BLaER1 (cell line): ENCODE measurements at regions not wholly inside any gene's neighbourhood (a gene's known extent, or its start where the extent isn't known, plus 50 kb on each side); places are given as distances from the start of the nearest gene placed in this dataset.
A peak's percentile ranks its signal among the peaks of the same experiment; 100 is the strongest.

ENCODE experiments used
- H3K27ac ChIP-seq: shearing (Covaris generic); formaldehyde crosslinking; 2 replicates; pipeline ENCODE4 v1.8.1; 2022
- H3K27me3 ChIP-seq: shearing (Covaris generic); formaldehyde crosslinking; 2 replicates; pipeline ENCODE4 v1.8.1; 2022
- H3K36me3 ChIP-seq: shearing (Covaris generic); formaldehyde crosslinking; 2 replicates; pipeline ENCODE4 v1.8.1; 2022
- H3K4me1 ChIP-seq: shearing (Covaris generic); formaldehyde crosslinking; 2 replicates; pipeline ENCODE4 v1.8.1; 2022
- H3K4me2 ChIP-seq: shearing (Covaris generic); formaldehyde crosslinking; 2 replicates; pipeline ENCODE4 v1.8.1; 2022
- H3K4me3 ChIP-seq: shearing (Covaris generic); formaldehyde crosslinking; 2 replicates; pipeline ENCODE4 v1.8.1; 2022
- H3K9ac ChIP-seq: shearing (Covaris generic); formaldehyde crosslinking; 2 replicates; pipeline ENCODE4 v1.8.1; 2022
- H3K9me3 ChIP-seq: shearing (Covaris generic); formaldehyde crosslinking; 2 replicates; pipeline ENCODE4 v1.8.1; 2022
- H4K20me1 ChIP-seq: shearing (Covaris generic); formaldehyde crosslinking; 2 replicates; pipeline ENCODE4 v1.8.1; 2022
- Cebpa-rat ChIP-seq: shearing (Covaris generic); IDR thresholded peaks from 2 replicates; pipeline ENCODE4 v1.8.1; 2022

DNA sequence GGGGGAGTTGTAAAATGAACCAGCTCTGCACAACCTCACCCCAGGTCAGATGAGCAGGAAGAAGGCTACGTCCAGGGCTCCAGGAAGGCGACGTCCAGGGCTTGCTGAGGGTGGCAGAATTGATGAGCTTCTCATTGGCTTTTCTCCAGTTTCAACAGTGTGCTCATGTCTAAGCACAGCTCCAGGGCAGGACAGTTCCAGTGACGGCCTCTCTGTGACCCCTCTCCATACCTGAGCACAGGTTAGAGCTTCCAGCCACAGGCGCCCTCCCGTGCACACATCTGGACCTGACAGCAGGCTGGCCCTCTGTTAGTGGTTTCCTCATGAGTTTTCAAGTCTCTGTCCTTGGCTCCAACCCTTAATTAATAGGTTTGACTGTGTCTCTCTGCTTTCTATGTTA lies 327.6 kb downstream of the ZNF516 start:
- no peak overlapping the region for H3K9ac ChIP-seq
- H3K4me2 ChIP-seq, result peak overlapping the region; percentile 21; the same call in 1 of the 2 replicates
- no peak overlapping the region for H3K27ac ChIP-seq
- peaks cover 3% of the 10 kb centered on the region; the same call in 1 of the 2 replicates for H3K9me3 ChIP-seq
- no peak overlapping the region for H3K4me3 ChIP-seq
- no peaks in the 10 kb centered on the region for H4K20me1 ChIP-seq
- no peaks in the 10 kb centered on the region for H3K36me3 ChIP-seq
- TF ChIP-seq Cebpa-rat, result no peak
- H3K4me1 ChIP-seq, result peaks cover 34% of the 10 kb centered on the region
- no peaks in the 10 kb centered on the region for H3K27me3 ChIP-seq

DNA sequence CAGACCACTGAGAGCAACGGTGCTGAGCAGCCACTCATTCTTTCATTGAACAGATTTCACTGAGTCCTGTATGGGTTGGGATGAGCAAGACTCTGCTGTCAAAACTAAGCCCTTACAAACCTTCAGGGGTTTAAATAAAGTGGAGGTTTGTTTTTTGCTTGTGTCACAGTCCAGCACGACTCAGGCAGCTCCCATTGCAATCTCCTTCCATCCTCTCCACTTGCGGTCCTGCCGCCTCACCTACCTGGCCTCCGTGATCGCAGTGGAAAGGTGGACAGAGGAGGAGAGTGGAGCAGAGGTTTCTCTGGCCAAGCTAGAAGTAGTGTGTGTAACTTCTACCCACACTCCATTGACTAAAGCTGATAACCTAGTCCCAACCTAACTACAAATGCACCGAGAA lies 332.2 kb downstream of the ZNF516 start:
- no peak for TF ChIP-seq Cebpa-rat
- Histone ChIP-seq H3K27ac (no peak overlapping the region), H3K9ac (no peak overlapping the region)

DNA sequence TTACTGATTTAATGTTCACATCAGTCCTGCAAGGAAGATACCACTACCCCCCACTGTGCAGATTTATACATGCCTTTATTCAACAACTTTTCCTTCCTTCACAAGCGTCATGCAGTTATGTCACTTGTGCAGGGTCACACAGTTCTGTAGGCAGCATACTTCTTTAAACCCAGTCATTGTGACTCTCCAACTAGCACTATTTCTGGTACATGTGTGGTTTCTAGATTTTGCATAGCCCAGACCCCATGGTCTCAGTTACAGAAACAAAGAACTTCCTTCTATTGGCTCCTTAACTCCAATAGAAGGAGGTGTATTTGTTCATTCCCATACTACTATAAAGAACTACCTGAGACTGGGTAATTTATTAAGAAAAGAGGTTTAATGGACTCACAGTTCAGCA lies 333.1 kb downstream of the ZNF516 start:
- no peaks in the 10 kb centered on the region for H3K36me3 ChIP-seq
- H3K9me3 ChIP-seq, result peaks cover 3% of the 10 kb centered on the region; the same call in 1 of the 2 replicates
- peaks cover 30% of the 10 kb centered on the region for H3K4me1 ChIP-seq
- no peak overlapping the region for H3K9ac ChIP-seq
- H3K27me3 ChIP-seq, result no peaks in the 10 kb centered on the region
- no peak overlapping the region for H3K4me3 ChIP-seq
- no peaks in the 10 kb centered on the region for H4K20me1 ChIP-seq
- no peak for TF ChIP-seq Cebpa-rat
- no peak overlapping the region for H3K27ac ChIP-seq
- H3K4me2 ChIP-seq, result peak overlapping the region; percentile 20; the same call in 1 of the 2 replicates

More for the DNA sequence above, 332.2 kb downstream of the ZNF516 start:
- no peak overlapping the region for H3K4me3 ChIP-seq
- H3K36me3 ChIP-seq, result no peaks in the 10 kb centered on the region
- no peaks in the 10 kb centered on the region for H4K20me1 ChIP-seq
- H3K27me3 ChIP-seq, result no peaks in the 10 kb centered on the region
- no peak overlapping the region for H3K4me2 ChIP-seq
- H3K4me1 ChIP-seq, result peaks cover 39% of the 10 kb centered on the region
- H3K9me3 ChIP-seq, result peaks cover 3% of the 10 kb centered on the region; the same call in 1 of the 2 replicates

DNA sequence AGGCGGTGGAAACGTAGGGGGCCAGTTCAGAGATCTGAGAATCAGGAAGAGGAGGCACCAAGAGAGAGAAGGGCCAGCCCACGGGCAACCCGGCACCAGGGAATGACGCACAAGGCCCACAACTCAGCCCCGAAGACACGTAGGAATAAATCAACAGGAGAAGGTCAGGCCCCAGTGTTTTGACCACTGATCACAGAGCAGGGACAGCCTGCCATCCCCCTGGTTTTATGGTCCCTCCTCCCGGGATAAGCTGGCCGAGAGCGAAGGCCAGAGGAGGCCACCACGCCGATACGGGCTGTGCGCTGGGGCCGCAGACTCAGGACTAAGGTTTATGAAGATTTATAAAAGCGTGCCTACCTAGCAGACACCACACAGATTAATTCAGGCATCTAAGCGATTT lies 341.4 kb downstream of the ZNF516 start:
- no peak overlapping the region for H3K27ac ChIP-seq
- H3K4me3 ChIP-seq, result no peak overlapping the region
- H3K9ac ChIP-seq, result no peak overlapping the region
- H4K20me1 ChIP-seq, result no peaks in the 10 kb centered on the region
- no peaks in the 10 kb centered on the region for H3K27me3 ChIP-seq
- H3K4me2 ChIP-seq, result no peak overlapping the region
- no peaks in the 10 kb centered on the region for H3K36me3 ChIP-seq
- H3K4me1 ChIP-seq, result peaks cover 18% of the 10 kb centered on the region
- TF ChIP-seq Cebpa-rat, result no peak
- no peaks in the 10 kb centered on the region for H3K9me3 ChIP-seq

DNA sequence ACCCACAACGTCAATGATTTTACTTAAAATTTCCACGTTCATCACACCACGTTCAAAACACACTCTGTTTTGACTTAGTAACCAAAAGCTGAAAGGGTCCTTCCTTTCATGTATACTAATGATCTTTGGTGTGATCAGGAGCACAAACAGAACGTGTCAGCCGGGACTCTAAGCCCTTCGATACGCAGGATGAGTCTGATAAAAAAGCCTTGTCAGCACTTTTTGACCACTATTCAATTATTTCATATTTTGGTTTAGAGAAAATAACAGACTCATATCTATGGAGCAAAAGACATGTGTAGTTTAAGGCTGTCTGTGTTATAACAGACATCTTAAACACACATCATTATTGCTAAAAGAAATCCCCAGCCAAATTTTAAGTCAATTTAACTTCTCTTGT lies 345.3 kb downstream of the ZNF516 start:
- no peak for TF ChIP-seq Cebpa-rat
- H3K4me2 ChIP-seq, result peak overlapping the region; percentile 22
- H3K27ac ChIP-seq, result no peak overlapping the region
- no peaks in the 10 kb centered on the region for H3K27me3 ChIP-seq
- peaks cover 22% of the 10 kb centered on the region for H3K4me1 ChIP-seq
- H3K4me3 ChIP-seq, result no peak overlapping the region
- no peak overlapping the region for H3K9ac ChIP-seq
- H4K20me1 ChIP-seq, result no peaks in the 10 kb centered on the region
- H3K9me3 ChIP-seq, result no peaks in the 10 kb centered on the region
- no peaks in the 10 kb centered on the region for H3K36me3 ChIP-seq

DNA sequence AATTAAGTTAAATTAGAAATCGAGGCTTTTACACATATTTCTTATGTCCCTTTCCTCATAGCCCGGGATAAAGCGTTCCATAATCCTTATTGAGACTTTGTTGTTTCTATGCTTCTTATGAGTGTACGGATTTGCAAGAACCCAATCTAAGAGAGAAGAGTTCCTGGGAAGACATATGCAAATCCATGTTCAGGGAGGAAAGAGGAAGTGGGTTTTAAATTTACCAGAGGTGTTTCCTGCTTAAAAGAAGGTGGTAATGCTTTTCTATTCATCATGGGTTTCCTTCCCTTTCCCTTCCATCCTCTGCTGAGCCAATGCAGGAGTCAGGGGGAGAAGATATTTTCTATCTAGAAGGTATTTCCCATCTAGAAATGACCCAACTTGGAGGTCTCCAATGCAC lies 345.8 kb downstream of the ZNF516 start:
- H3K4me3 ChIP-seq, result no peak overlapping the region
- H3K4me1 ChIP-seq, result peaks cover 22% of the 10 kb centered on the region
- TF ChIP-seq Cebpa-rat, result no peak
- H4K20me1 ChIP-seq, result no peaks in the 10 kb centered on the region
- peak overlapping the region; percentile 22 for H3K4me2 ChIP-seq
- no peaks in the 10 kb centered on the region for H3K27me3 ChIP-seq
- no peak overlapping the region for H3K9ac ChIP-seq
- no peaks in the 10 kb centered on the region for H3K36me3 ChIP-seq
- no peaks in the 10 kb centered on the region for H3K9me3 ChIP-seq
- H3K27ac ChIP-seq, result no peak overlapping the region

DNA sequence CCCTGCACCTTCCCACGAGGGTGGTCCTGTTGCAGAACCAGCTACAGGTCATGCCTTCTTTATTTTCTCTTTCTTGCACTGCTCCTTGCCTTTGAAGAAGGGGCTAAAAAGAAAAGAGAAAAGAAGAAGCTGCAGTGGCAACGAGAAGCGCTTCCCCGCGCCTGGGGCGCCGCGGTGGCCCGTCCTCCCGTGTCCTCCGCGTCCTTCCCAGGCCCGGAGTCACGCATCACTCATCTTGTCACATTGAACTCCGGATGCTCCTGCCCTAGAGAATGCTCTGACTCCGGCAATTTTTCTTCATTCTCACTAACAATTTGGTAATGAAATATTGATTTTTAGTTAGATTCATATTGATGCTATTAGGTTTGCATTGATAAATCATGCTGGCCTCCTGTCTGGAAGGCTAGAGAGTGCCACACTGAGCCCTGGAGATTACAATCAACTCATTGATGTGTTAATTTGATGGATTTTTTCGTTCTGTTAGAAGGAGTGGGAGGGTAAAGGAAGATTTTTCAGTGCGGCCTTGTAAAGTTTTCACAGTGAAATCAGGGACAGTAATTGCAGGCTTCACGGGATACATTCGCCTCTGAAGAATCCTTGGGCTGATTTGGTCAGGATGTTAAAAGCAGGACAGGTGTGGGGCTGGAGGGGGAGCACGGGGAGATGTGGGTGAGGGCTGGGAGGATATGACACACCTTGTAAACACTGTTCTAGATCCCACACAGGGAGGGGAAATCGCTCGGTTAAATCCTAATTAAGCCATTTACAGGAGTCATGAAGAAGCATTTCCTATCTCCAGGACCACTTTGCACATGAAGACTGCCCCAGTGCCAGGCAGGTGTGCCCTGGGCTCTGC lies 349.3 kb downstream of the ZNF516 start:
- Histone ChIP-seq H3K27ac (no peak overlapping the region), H3K4me1 (peaks cover 19% of the 10 kb centered on the region), H3K4me3 (no peak overlapping the region), H4K20me1 (no peaks in the 10 kb centered on the region), H3K9me3 (no peaks in the 10 kb centered on the region), H3K36me3 (no peaks in the 10 kb centered on the region), H3K9ac (no peak overlapping the region), H3K4me2 (no peak overlapping the region), H3K27me3 (no peaks in the 10 kb centered on the region)
- no peak for TF ChIP-seq Cebpa-rat

DNA sequence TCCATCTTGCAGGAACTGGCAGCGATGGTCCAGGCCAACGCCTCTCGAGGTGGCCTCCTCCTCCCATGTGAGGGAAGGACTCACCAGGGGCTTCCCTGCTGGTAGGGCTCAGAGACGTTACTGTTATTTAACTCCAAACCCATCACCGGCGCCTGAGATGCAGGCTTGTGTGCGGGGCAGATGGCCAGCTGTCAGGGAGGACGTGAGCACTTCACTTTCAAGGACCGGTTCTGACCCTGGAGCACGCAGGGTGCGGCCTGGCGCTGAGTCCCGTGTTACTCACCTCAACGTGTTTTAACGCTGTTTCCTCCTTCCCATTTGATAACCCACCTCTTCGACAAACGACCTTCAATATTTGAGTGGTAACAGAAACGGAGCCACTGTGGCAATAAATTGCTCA lies 350.2 kb downstream of the ZNF516 start:
- Histone ChIP-seq H3K9ac (no peak overlapping the region), H4K20me1 (no peaks in the 10 kb centered on the region), H3K9me3 (peaks cover 8% of the 10 kb centered on the region), H3K36me3 (no peaks in the 10 kb centered on the region), H3K4me3 (no peak overlapping the region), H3K27ac (no peak overlapping the region), H3K4me2 (no peak overlapping the region), H3K4me1 (peaks cover 15% of the 10 kb centered on the region), H3K27me3 (no peaks in the 10 kb centered on the region)
- no peak for TF ChIP-seq Cebpa-rat

DNA sequence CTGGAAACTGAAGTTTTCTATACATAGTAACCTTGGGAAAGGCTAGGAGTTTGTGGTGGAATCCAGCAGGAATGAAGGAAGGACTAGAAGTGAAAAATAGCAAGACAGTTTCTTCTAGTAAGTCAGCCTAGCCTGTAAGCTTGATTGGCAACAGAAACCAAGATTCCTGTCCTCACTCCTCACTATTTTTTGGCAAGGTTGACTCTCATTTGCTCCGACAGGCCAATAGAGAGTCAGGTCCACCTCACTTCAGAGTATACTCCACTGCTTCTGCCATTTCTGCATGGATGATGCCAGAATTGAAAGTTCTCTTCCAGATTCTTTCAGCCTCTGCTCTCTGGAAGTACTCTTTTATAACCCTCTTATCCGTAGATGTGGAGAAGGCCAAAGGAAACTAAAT lies 352.4 kb downstream of the ZNF516 start:
- Histone ChIP-seq H3K4me1 (no peaks in the 10 kb centered on the region), H3K27ac (no peak overlapping the region), H3K36me3 (no peaks in the 10 kb centered on the region), H3K27me3 (no peaks in the 10 kb centered on the region), H3K9me3 (peaks cover 12% of the 10 kb centered on the region), H4K20me1 (no peaks in the 10 kb centered on the region), H3K4me3 (no peak overlapping the region), H3K4me2 (no peak overlapping the region), H3K9ac (no peak overlapping the region)
- no peak for TF ChIP-seq Cebpa-rat

DNA sequence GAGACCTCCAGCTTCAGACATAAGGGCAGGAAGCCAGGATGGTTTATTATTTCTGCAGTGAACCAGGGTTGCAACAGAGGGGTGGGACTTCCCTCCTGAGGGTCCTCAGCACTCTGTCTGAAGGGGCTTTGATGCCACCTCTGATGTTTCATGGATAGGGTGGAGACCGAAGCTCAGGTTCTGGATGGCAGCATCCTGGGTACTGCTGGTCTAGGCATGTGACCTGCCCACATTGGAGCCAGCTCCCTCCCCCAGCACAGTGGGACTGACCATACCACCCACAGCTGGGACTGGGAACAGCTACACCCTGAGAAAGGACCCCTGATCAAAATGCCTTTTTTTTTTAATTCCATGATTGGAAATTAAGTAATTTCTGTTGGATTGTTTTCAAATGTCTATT lies 355.2 kb downstream of the ZNF516 start:
- H3K4me2 ChIP-seq, result no peak overlapping the region
- TF ChIP-seq Cebpa-rat, result no peak
- H3K4me1 ChIP-seq, result peaks cover 6% of the 10 kb centered on the region
- H3K27ac ChIP-seq, result no peak overlapping the region
- H4K20me1 ChIP-seq, result no peaks in the 10 kb centered on the region
- no peak overlapping the region for H3K4me3 ChIP-seq
- H3K27me3 ChIP-seq, result no peaks in the 10 kb centered on the region
- no peak overlapping the region for H3K9ac ChIP-seq
- H3K9me3 ChIP-seq, result peaks cover 18% of the 10 kb centered on the region
- H3K36me3 ChIP-seq, result no peaks in the 10 kb centered on the region

DNA sequence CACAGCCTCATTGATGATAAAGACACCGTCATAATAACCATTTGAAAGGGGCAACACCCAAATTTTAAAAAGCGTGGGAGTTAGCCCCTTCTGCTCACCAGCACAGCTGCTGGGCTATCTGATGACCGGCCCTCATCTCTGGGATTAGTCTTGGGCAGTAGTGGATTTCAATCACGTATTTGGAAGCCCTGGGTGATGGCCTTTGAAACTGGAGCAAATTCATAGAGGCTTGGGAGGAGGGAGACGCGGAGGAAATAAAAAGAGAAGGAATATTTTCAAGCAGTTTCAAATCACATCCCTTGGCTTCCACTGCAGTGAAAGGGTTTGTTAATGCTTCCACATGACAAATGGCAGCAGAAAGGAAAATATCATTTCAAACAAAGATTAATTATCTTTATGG lies 357.8 kb downstream of the ZNF516 start:
- no peak for TF ChIP-seq Cebpa-rat
- H3K27me3 ChIP-seq, result no peaks in the 10 kb centered on the region
- H4K20me1 ChIP-seq, result no peaks in the 10 kb centered on the region
- no peak overlapping the region for H3K4me3 ChIP-seq
- no peak overlapping the region for H3K4me2 ChIP-seq
- H3K27ac ChIP-seq, result no peak overlapping the region
- H3K4me1 ChIP-seq, result peaks cover 18% of the 10 kb centered on the region
- H3K36me3 ChIP-seq, result no peaks in the 10 kb centered on the region
- H3K9ac ChIP-seq, result no peak overlapping the region
- peaks cover 24% of the 10 kb centered on the region for H3K9me3 ChIP-seq
